Brain microvascular endothelial cell (primary cell): ENCODE measurements at regions not wholly inside any gene's neighbourhood (a gene's known extent, or its start where the extent isn't known, plus 50 kb on each side); places are given as distances from the start of the nearest gene placed in this dataset.

Experiments
- DNase-seq: peaks from one replicate; pipeline ENCODE4 v3.0.0-alpha.2; 2020
- H3K27ac ChIP-seq: fragments of 250-450 bp; sonication (Bioruptor Pico); 2 replicates; pipeline ENCODE4 v1.5.1; 2020; ENCODE audit warnings: mild to moderate bottlenecking, moderate library complexity
- H3K27me3 ChIP-seq: fragments of 250-450 bp; sonication (Bioruptor Pico); replicated peaks from 2 replicates; pipeline ENCODE4 v1.5.1; 2020; ENCODE audit warnings: mild to moderate bottlenecking
- H3K36me3 ChIP-seq: fragments of 250-450 bp; sonication (Bioruptor Pico); replicated peaks from 2 replicates; pipeline ENCODE4 v1.5.1; 2020; ENCODE audit warnings: mild to moderate bottlenecking
- H3K4me3 ChIP-seq: 2 replicates; pipeline ENCODE4 v1.5.1; 2011; ENCODE audit warnings: low read depth, mild to moderate bottlenecking, control low read depth, low read length, moderate library complexity
- in situ Hi-C: cut with HindIII; loops from 2 replicates; pipeline ENCODE4 v1.10.0; 2017; ENCODE audit warnings: low sequenced_read_pairs, low pct_ligation_motif_present
- TF ChIP-seq, protein P1 (sequence below): IDR thresholded peaks from 2 replicates; pipeline ENCODE4 v1.5.1; 2011; ENCODE audit warnings: low read depth, mild to moderate bottlenecking, moderate library complexity, low read length, control low read depth, inconsistent platforms; ENCODE audit errors: missing control alignments

DNA sequence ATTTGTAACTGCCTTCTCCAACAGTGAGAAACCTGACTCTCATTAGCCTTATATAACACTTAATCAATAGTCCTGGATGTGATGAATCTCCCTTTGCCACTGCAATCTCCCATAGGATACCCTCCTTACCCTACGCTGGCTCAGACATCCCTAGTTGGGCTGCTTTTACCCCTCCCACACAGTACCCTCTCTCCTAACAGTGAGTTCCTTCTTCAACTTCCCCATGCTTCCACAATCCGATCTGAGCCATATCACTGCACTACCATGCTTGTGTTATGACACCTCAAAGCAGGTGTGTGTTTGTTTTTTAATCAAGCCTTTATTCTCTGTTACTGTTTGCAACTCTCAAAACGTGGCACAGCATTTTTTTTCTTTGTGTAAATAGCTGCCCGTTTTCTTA lies 60.5 kb upstream of the C9orf72 start:
- no peaks in the 10 kb centered on the region for H3K36me3 ChIP-seq
- no peak overlapping the region for H3K4me3 ChIP-seq
- in situ Hi-C loops, result no loop called here
- TF ChIP-seq, protein P1, sequence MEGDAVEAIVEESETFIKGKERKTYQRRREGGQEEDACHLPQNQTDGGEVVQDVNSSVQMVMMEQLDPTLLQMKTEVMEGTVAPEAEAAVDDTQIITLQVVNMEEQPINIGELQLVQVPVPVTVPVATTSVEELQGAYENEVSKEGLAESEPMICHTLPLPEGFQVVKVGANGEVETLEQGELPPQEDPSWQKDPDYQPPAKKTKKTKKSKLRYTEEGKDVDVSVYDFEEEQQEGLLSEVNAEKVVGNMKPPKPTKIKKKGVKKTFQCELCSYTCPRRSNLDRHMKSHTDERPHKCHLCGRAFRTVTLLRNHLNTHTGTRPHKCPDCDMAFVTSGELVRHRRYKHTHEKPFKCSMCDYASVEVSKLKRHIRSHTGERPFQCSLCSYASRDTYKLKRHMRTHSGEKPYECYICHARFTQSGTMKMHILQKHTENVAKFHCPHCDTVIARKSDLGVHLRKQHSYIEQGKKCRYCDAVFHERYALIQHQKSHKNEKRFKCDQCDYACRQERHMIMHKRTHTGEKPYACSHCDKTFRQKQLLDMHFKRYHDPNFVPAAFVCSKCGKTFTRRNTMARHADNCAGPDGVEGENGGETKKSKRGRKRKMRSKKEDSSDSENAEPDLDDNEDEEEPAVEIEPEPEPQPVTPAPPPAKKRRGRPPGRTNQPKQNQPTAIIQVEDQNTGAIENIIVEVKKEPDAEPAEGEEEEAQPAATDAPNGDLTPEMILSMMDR, result no peak
- H3K27ac ChIP-seq, result no peak overlapping the region
- no peak for DNase-seq
- H3K27me3 ChIP-seq, result no peaks in the 10 kb centered on the region

DNA sequence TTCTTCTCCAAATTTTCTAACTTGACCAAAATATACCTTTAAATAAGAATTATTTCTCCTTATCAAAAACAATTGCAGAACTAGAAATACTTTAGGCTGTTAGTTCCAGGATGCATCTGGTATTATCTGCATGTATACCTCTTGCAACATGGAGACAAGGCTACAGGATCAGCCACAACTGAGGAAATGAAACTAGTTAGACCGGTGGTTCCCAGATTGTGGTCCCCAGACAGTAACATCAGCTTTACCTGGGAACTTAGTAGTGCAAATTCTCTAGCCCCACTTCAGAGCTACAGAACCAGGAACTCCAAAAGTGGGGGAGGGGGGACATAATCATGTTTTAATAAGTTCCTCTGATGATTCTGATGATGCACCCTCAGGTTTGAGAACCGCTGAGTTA lies 61.6 kb upstream of the C9orf72 start:
- TF ChIP-seq, protein P1, result no peak
- Histone ChIP-seq H3K27ac (no peak overlapping the region), H3K36me3 (no peaks in the 10 kb centered on the region), H3K4me3 (no peak overlapping the region), H3K27me3 (no peaks in the 10 kb centered on the region)
- no peak for DNase-seq
- in situ Hi-C loops, result no loop called here

DNA sequence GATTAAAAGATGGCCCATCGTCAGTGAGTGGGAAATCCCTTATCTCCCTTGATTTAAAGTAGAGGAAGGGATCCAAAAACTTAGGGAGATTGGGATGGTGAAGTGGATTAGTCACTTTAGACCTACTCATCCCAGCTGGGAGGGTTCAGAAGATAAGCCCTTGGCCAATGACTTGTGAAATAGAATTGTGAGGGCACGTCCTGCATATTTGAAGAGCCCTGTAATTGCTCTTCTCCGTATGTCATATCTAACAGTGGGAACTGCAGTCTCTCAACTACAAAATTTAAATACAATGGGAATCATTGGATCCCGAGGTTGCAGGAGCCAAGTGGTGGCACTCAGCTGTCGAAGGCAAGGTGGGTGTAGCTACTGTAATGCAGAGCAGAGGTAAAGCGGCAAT lies 65.4 kb upstream of the C9orf72 start:
- DNase-seq, result no peak
- Histone ChIP-seq H3K4me3 (no peak overlapping the region), H3K27ac (no peak overlapping the region), H3K36me3 (no peaks in the 10 kb centered on the region), H3K27me3 (no peaks in the 10 kb centered on the region)
- in situ Hi-C loops, result no loop called here
- TF ChIP-seq, protein P1, result no peak

DNA sequence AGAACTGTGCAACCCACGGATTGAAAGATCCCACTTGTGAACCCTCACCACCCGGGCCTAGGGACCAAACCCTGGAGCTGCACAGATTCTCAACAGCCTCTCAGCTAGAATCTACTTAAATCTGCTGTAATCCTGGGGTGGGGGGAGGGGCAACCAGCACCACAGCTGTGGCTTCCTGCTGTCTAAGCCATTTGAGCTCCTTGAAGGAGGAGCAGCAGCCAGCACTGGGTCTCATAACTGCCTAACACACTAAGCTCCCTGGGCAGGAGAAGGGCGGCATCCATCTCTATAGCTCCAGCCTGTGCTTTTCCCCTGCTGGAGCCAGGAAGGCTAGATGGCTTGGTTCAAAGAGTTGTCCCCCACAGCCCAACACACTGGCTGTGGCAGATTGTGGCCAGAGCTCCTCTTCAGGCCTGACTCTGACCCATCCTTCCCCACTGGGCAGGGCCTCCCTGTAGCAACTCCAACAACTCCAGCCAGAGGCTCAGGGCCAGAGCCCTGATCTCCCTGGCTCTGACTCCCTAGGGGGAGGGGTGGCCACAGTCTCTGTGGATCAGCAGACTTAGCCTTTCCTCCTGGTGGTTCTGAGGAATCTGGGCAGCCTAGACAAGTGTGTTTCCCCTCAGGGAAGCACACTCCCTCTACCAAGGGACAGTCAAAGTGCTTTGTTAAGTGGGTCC lies 72.0 kb upstream of the C9orf72 start:
- DNase-seq, result no peak
- no peaks in the 10 kb centered on the region for H3K27me3 ChIP-seq
- TF ChIP-seq, protein P1, result no peak
- no peak overlapping the region for H3K4me3 ChIP-seq
- H3K36me3 ChIP-seq, result no peaks in the 10 kb centered on the region
- in situ Hi-C loops, result no loop called here
- H3K27ac ChIP-seq, result no peak overlapping the region

DNA sequence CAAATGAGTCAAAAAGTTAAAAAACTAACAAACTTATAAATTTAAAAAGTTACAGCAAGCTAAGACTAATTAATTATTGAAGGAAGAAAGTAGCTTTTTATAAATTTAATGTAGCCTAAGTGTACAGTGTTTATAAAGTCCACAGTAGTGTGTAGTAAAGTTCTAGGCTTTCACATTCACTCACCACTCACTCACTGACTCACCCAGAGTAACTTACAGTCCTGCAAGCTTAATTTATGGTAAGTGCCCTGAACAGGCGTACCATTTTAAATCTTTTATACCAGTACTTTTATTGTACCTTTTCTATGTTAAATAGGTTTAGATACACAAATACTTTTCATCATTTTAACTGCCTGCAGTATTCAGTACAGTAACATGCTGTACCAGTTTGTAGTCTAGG lies 80.0 kb upstream of the C9orf72 start:
- Histone ChIP-seq H3K27ac (no peak overlapping the region), H3K27me3 (no peaks in the 10 kb centered on the region), H3K4me3 (no peak overlapping the region), H3K36me3 (no peaks in the 10 kb centered on the region)
- no peak for DNase-seq
- TF ChIP-seq, protein P1, result no peak
- in situ Hi-C loops, result no loop called here

DNA sequence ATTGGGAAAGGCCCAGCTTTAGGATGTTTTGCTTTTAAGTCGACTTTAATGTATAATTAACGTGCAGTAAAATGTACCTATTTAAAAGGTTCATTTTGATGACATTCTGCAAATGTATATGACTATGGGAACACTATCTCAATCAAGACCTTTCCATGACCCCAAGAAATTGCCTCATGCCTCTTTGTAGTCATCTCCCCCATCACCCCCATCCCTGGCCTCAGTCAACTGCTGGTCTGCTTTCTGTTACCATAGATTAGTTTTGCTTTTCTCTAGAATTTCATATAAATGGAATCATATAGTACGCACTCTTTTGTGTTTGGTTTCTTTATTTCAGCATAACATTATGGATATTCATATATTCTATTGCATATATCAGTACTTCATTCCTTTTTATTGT lies 80.7 kb upstream of the C9orf72 start:
- Histone ChIP-seq H3K27me3 (no peaks in the 10 kb centered on the region), H3K27ac (no peak overlapping the region), H3K36me3 (no peaks in the 10 kb centered on the region), H3K4me3 (no peak overlapping the region)
- no peak for DNase-seq
- in situ Hi-C loops, result no loop called here
- TF ChIP-seq, protein P1, result no peak
